Dermis microvascular lymphatic vessel endothelial cell (primary cell): ENCODE measurements at regions not wholly inside any gene's neighbourhood (a gene's known extent, or its start where the extent isn't known, plus 50 kb on each side); places are given as distances from the start of the nearest gene placed in this dataset.
"Not testable (repeated sequence)": the region's sequence is repeated elsewhere in the genome, so short reads cannot be mapped to it uniquely, and the experiment has no call there.

Source experiments
- DNase-seq, 2 donors: peaks; one replicate each; pipeline versions ENCODE4 v3.0.0 to v3.0.0-alpha.2; 2010; ENCODE audit warnings: low read depth in 2 of 2

- no peak for DNase-seq
These were observed 106.7 kb upstream of the PELI1 start for GRCh38 chr2:64250751-64251423.

GRCh38 chr2:64251497-64252250, 107.5 kb upstream of the PELI1 start:
- no peak for DNase-seq

- not testable (repeated sequence) for DNase-seq
These were observed 108.2 kb upstream of the PELI1 start for GRCh38 chr2:64252251-64252978.

GRCh38 chr2:64253421-64253820, 109.2 kb upstream of the PELI1 start:
- DNase-seq, result not testable (repeated sequence)

- DNase-seq, result no peak
These were observed 114.3 kb upstream of the PELI1 start for GRCh38 chr2:64258566-64258965.

- peak in 1 of 2 donors; percentile 37 for DNase-seq
These were observed 115.1 kb upstream of the PELI1 start for GRCh38 chr2:64259312-64259711.

GRCh38 chr2:64260093-64260803, 116.0 kb upstream of the PELI1 start:
- no peak for DNase-seq

GRCh38 chr2:64260817-64261216, 116.6 kb upstream of the PELI1 start:
- DNase-seq, result peak; percentile 88 to 93

GRCh38 chr2:64262071-64262470, 117.9 kb upstream of the PELI1 start:
- peak; percentile 52 to 89 for DNase-seq

GRCh38 chr2:64262816-64263215, 118.6 kb upstream of the PELI1 start:
- no peak for DNase-seq

- DNase-seq, result peak; percentile 83 to 95
These were observed 119.1 kb upstream of the PELI1 start for GRCh38 chr2:64263315-64263714.

GRCh38 chr2:64267699-64268098, 123.5 kb upstream of the PELI1 start:
- DNase-seq, result peak; percentile 47 to 69

- peak in 1 of 2 donors; percentile 96 for DNase-seq
These were observed 124.3 kb upstream of the PELI1 start for GRCh38 chr2:64268330-64269048.

- DNase-seq, result peak; percentile 74 to 89
These were observed 129.5 kb upstream of the PELI1 start for GRCh38 chr2:64273524-64274398.

- peak in 1 of 2 donors; percentile 52 for DNase-seq
These were observed 130.4 kb upstream of the PELI1 start for GRCh38 chr2:64274399-64275173.

- no peak for DNase-seq
These were observed 130.9 kb upstream of the PELI1 start for GRCh38 chr2:64275174-64275466.

GRCh38 chr2:64276417-64277095, 132.3 kb upstream of the PELI1 start:
- peak in 1 of 2 donors; percentile 49 for DNase-seq

- peak in 1 of 2 donors; percentile 49 for DNase-seq
These were observed 133.1 kb upstream of the PELI1 start for GRCh38 chr2:64277101-64277849.
